Bronchial epithelial cell (primary cell): ENCODE measurements at regions not wholly inside any gene's neighbourhood (a gene's known extent, or its start where the extent isn't known, plus 50 kb on each side); places are given as distances from the start of the nearest gene placed in this dataset.

Experiments
- DNase-seq: peaks from one replicate; pipeline ENCODE4 v3.0.0-alpha.2; 2010; ENCODE audit warnings: low read depth
- FAIRE-seq: peaks from 2 replicates; lab custom pipeline; 2011; peaks lifted over from hg19 to GRCh38; lab: Jason Lieb, UNC
- H3K27me3 ChIP-seq: 2 replicates; pipeline ENCODE4 v1.5.1; 2011; ENCODE audit warnings: low read length; ENCODE audit not compliant: control insufficient read depth, insufficient read depth
- H3K36me3 ChIP-seq: 2 replicates; pipeline ENCODE4 v1.5.1; 2011; ENCODE audit warnings: low read length; ENCODE audit not compliant: control insufficient read depth, insufficient read depth
- H3K4me3 ChIP-seq: 2 replicates; pipeline ENCODE4 v1.5.1; 2011; ENCODE audit warnings: mild to moderate bottlenecking, low read depth, low read length, control low read depth
- CTCF ChIP-seq: IDR thresholded peaks from 2 replicates; pipeline ENCODE4 v1.5.1; 2011; ENCODE audit warnings: mild to moderate bottlenecking, moderate library complexity, low read length, control low read depth, inconsistent platforms; ENCODE audit not compliant: insufficient read depth, severe bottlenecking

- no peaks in the 10 kb centered on the region for H3K27me3 ChIP-seq
- no peaks in the 10 kb centered on the region for H3K36me3 ChIP-seq
- DNase-seq (no peak), FAIRE-seq (no peak)
- TF ChIP-seq CTCF: no peak
- H3K4me3 ChIP-seq: no peak overlapping the region
These were observed 81.5 kb upstream of the VGLL3 start for GRCh38 chr3:87072446-87072845.

GRCh38 chr3:87069971-87070370 lies 79.0 kb upstream of the VGLL3 start:
- Histone ChIP-seq H3K27me3 (no peaks in the 10 kb centered on the region), H3K36me3 (no peaks in the 10 kb centered on the region), H3K4me3 (no peak overlapping the region)
- TF ChIP-seq CTCF: no peak
- FAIRE-seq (no peak), DNase-seq (no peak)

GRCh38 chr3:87069021-87069420 lies 78.1 kb upstream of the VGLL3 start:
- Histone ChIP-seq H3K27me3 (no peaks in the 10 kb centered on the region), H3K36me3 (no peaks in the 10 kb centered on the region), H3K4me3 (no peak overlapping the region)
- DNase-seq (no peak), FAIRE-seq (no peak)
- no peak for TF ChIP-seq CTCF

- DNase-seq: no peak
- no peak for TF ChIP-seq CTCF
- no peaks in the 10 kb centered on the region for H3K27me3 ChIP-seq
- FAIRE-seq: no peak
- no peaks in the 10 kb centered on the region for H3K36me3 ChIP-seq
- no peak overlapping the region for H3K4me3 ChIP-seq
These were observed 71.7 kb upstream of the VGLL3 start for GRCh38 chr3:87062685-87063084.

- FAIRE-seq: no peak
- H3K36me3 ChIP-seq: no peaks in the 10 kb centered on the region
- H3K4me3 ChIP-seq: no peak overlapping the region
- no peak for TF ChIP-seq CTCF
- H3K27me3 ChIP-seq: no peaks in the 10 kb centered on the region
- no peak for DNase-seq
These were observed 66.5 kb upstream of the VGLL3 start for GRCh38 chr3:87057474-87057873.

GRCh38 chr3:87053553-87053952 lies 62.6 kb upstream of the VGLL3 start:
- no peak for TF ChIP-seq CTCF
- no peak overlapping the region for H3K4me3 ChIP-seq
- no peak for DNase-seq
- no peaks in the 10 kb centered on the region for H3K36me3 ChIP-seq
- no peaks in the 10 kb centered on the region for H3K27me3 ChIP-seq
- FAIRE-seq: no peak
